Esophagus squamous epithelium (tissue), 5 donors: ENCODE measurements at regions not wholly inside any gene's neighbourhood (a gene's known extent, or its start where the extent isn't known, plus 50 kb on each side); places are given as distances from the start of the nearest gene placed in this dataset.
"Not testable (repeated sequence)": the region's sequence is repeated elsewhere in the genome, so short reads cannot be mapped to it uniquely, and the experiment has no call there.

ENCODE experiments used
- DNase-seq: peaks from one replicate; lab custom pipeline; 2025; lab: John Stamatoyannopoulos, UW
- H3K27ac ChIP-seq, 4 donors: fragments of 200-600 bp; sonication (generic); one replicate each; pipeline ENCODE4 v1.5.1; 2016 to 2019; ENCODE audit warnings: mild to moderate bottlenecking in 1 of 4
- H3K27me3 ChIP-seq, 4 donors: fragments of 200-600 bp; sonication (generic); 1 replicate in 3 of 4; 2 replicates in 1 of 4; pipeline versions ENCODE4 v1.5.1 to v1.6.0; 2017 to 2021; ENCODE audit warnings: antibody characterized with exemption in 1 of 4
- H3K36me3 ChIP-seq, 3 donors: fragments of 200-600 bp; sonication (generic); one replicate each; pipeline ENCODE4 v1.5.1; 2016 to 2019
- H3K4me1 ChIP-seq, 3 donors: fragments of 200-600 bp; sonication (generic); one replicate each; pipeline ENCODE4 v1.5.1; 2017 to 2019
- H3K4me3 ChIP-seq, 4 donors: fragments of 200-600 bp; sonication (generic); 1 replicate in 3 of 4; 2 replicates in 1 of 4; pipeline ENCODE4 v1.5.1; 2016 to 2019; ENCODE audit warnings: mild to moderate bottlenecking in 2 of 4, moderate library complexity in 1 of 4
- H3K9me3 ChIP-seq, 3 donors: fragments of 200-600 bp; sonication (generic); one replicate each; pipeline ENCODE4 v1.5.1; 2016 to 2019
- POLR2A ChIP-seq, 4 donors: fragments of 450-650 bp; IDR thresholded peaks; one replicate each; pipeline ENCODE4 v1.6.1; 2017; ENCODE audit warnings: antibody characterized with exemption in 4 of 4, mild to moderate bottlenecking in 4 of 4, moderate library complexity in 3 of 4
- WGBS, 2 donors: methylation state at CpG; one replicate each; pipeline ENCODE4 v1.1.5; 2018; 5-methylcytosine and 5-hydroxymethylcytosine counted together
- intact Hi-C: fragments of 100-400 bp; cut with DNase I; formaldehyde crosslinking; loops from one replicate; pipeline ENCODE4 v1.15.0; 2022
- TF ChIP-seq, protein P1 (sequence below), 6 experiments: fragments of 450-650 bp in 4 of 6; fragments of 200-600 bp in 2 of 6; sonication (generic) in 2 of 6; IDR thresholded peaks; one replicate each; pipeline ENCODE4 v1.5.1; 2016 to 2019; ENCODE audit warnings: antibody characterized with exemption in 6 of 6, mild to moderate bottlenecking in 4 of 6, moderate library complexity in 4 of 6
- donor health status: DM: yes; HTN: yes; CAD: no.

DNA sequence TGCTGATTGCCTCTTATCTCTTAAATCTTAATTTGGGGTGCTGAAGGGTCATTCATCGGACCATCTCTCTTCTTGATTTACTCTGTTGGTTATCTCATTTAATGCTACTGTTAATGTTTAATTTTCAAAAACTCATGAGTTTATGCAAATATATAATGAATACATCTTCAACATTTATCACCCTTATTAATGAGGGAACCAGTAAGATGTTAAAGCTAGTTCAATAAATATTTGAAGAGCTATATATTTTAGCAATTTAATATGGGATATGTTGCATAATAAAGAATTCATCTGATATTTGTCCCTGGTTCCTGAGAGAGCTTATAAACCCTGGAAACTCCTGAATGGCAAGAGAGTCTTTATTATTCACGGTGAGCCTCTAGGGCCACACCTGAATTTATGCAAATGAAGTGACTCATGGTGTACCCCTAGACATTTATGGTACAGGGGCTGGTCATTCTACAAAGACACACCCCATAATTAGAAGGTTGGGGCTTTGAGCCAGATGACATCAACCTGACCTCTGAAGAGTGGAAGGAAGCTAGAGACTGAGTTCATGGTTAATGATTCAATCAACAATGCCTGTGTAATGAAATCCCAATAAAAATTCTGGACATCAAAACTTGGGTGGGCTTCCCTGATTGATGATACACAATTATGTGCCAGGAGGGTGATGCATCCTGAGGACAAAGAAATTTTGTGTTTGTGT lies 339.5 kb upstream of the ZNF608 start:
- TF ChIP-seq, protein P1, sequence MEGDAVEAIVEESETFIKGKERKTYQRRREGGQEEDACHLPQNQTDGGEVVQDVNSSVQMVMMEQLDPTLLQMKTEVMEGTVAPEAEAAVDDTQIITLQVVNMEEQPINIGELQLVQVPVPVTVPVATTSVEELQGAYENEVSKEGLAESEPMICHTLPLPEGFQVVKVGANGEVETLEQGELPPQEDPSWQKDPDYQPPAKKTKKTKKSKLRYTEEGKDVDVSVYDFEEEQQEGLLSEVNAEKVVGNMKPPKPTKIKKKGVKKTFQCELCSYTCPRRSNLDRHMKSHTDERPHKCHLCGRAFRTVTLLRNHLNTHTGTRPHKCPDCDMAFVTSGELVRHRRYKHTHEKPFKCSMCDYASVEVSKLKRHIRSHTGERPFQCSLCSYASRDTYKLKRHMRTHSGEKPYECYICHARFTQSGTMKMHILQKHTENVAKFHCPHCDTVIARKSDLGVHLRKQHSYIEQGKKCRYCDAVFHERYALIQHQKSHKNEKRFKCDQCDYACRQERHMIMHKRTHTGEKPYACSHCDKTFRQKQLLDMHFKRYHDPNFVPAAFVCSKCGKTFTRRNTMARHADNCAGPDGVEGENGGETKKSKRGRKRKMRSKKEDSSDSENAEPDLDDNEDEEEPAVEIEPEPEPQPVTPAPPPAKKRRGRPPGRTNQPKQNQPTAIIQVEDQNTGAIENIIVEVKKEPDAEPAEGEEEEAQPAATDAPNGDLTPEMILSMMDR (IDR thresholded peaks at IDR 0.05) = no peak
- TF ChIP-seq POLR2A (IDR thresholded peaks at IDR 0.05) = no peak
- no peak overlapping the region for H3K27ac ChIP-seq
- H3K4me3 ChIP-seq = no peak overlapping the region
- WGBS, 2 donors = 24 to 60% methylated on average over 2 of the region's 2 CpGs
- H3K36me3 ChIP-seq = no peaks in the 10 kb centered on the region
- DNase-seq = no peak
- intact Hi-C loops = no loop called here
- no peaks in the 10 kb centered on the region for H3K9me3 ChIP-seq
- H3K27me3 ChIP-seq = no peaks in the 10 kb centered on the region
- no peaks in the 10 kb centered on the region for H3K4me1 ChIP-seq

DNA sequence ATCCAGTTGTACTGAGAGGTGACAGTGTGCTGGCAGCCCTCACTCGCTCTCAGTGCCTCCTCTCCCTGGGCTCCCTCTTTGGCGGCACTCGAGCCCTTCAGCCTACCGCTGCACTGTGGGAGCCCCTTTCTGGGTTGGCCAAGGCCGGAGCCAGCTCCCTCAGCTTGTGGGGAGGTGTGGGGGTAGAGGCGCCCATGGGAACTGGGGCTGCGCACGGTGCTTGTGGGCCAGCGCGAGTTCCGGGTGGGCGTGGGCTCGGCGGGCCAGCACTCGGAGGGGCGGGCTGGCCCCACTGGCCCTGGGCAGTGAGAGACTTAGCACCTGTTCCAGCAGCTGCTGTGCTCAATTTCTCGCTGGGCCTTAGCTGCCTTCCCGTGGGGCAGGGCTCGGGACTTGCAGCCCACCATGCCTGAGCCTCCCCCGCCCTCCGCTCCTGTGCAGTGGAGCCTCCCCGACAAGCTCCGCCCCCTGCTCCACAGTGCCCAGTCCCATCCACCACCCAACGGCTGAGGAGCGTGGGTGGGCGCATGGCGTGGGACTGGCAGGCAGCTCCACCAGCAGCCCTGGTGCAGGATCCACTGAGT lies 342.2 kb upstream of the ZNF608 start:
- DNase-seq = no peak
- intact Hi-C loops = no loop called here

DNA sequence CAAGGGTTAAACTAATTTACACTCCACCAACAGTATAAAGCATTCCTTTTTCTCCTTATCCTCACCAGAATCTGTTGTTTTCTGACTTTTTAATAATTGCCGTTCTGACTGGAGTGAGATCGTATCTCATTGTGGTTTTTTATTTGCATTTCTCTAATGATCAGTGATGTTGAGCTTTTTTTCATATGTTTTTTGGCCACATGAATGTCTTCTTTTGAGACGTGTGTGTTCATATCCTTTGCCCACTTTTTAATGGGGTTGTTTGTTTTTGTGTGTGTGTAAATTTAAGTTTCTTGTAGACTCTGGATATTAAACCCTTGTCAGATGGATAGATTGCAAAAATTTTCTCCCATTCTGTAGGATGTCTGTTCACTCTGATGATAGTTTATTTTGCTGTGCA lies 345.7 kb upstream of the ZNF608 start:
- H3K4me3 ChIP-seq, H3K27ac ChIP-seq, DNase-seq, H3K36me3 ChIP-seq, H3K4me1 ChIP-seq, H3K9me3 ChIP-seq, intact Hi-C loops, H3K27me3 ChIP-seq: not testable (repeated sequence)
- WGBS, 2 donors = 57 to 89% methylated on average over 3 of the region's 3 CpGs

More for the DNA sequence above, 342.2 kb upstream of the ZNF608 start:
- Histone ChIP-seq H3K4me3 (no peak overlapping the region), H3K9me3 (no peaks in the 10 kb centered on the region), H3K4me1 (peaks cover 0 to 2% (median 0%) of the 10 kb centered on the region in 3 donors), H3K27me3 (no peaks in the 10 kb centered on the region), H3K36me3 (no peaks in the 10 kb centered on the region), H3K27ac (no peak overlapping the region)
- 60 to 100% methylated on average over 1 to 4 of the region's 27 CpGs for WGBS, 2 donors
- TF ChIP-seq, protein P1 (IDR thresholded peaks at IDR 0.05) = no peak
- TF ChIP-seq POLR2A (IDR thresholded peaks at IDR 0.05) = no peak

DNA sequence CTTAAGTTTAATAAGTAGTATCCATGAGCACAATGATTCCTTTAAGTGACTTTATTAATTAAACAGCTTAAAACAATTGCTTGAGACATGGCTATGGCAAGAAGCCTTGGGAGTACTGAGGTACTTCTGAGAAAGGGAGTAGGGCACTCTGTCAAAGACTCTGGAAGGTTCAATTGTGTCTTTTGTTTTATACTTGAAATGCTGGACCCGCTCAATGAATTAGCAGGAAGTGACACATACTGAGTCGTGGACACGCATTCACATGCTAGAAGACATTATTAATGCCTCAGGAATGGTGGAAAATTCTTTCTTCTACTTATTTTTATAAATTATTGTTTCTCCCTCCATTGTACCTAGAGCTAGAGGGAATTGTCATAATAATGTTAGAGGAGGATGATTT lies 347.3 kb upstream of the ZNF608 start:
- no peak overlapping the region for H3K4me3 ChIP-seq
- H3K27ac ChIP-seq = peak overlapping the region in 1 of 4 donors; percentile 31
- H3K4me1 ChIP-seq = peaks cover 0 to 4% (median 0%) of the 10 kb centered on the region in 3 donors
- DNase-seq = no peak
- 36 to 61% methylated on average over 3 of the region's 3 CpGs for WGBS, 2 donors
- no peaks in the 10 kb centered on the region for H3K9me3 ChIP-seq
- TF ChIP-seq POLR2A (IDR thresholded peaks at IDR 0.05) = no peak
- TF ChIP-seq, protein P1 (IDR thresholded peaks at IDR 0.05) = no peak
- intact Hi-C loops = no loop called here
- H3K27me3 ChIP-seq = no peaks in the 10 kb centered on the region
- H3K36me3 ChIP-seq = no peaks in the 10 kb centered on the region

DNA sequence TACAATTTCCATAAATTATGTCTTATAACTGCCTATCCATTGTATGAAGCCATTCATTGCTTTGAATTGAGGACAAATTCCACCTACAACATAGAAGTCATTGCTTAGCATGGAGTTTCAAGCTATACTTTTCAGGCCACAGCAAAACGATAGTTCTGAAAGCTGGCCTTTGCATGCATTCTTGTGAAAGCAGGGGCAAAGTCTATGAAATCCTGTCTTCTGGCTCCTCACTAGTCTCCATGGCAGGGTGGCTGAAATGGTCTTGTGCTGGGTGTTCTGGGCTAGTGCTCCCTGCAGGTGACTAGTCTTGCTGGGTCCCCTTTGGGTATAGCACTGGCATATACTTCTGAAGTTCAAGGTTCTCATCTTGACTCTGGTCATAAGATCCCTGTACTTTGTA lies 353.9 kb upstream of the ZNF608 start:
- no peak overlapping the region for H3K27ac ChIP-seq
- TF ChIP-seq, protein P1 (IDR thresholded peaks at IDR 0.05) = no peak
- TF ChIP-seq POLR2A (IDR thresholded peaks at IDR 0.05) = no peak
- DNase-seq = no peak
- H3K36me3 ChIP-seq = no peaks in the 10 kb centered on the region
- H3K4me3 ChIP-seq = no peak overlapping the region
- intact Hi-C loops = no loop called here
- 100% methylated on average over 1 of the region's 1 CpG for WGBS, 2 donors
- no peaks in the 10 kb centered on the region for H3K9me3 ChIP-seq
- no peaks in the 10 kb centered on the region for H3K4me1 ChIP-seq
- H3K27me3 ChIP-seq = no peaks in the 10 kb centered on the region
